Keratinocyte (primary cell): ENCODE measurements at regions not wholly inside any gene's neighbourhood (a gene's known extent, or its start where the extent isn't known, plus 50 kb on each side); places are given as distances from the start of the nearest gene placed in this dataset.

Experiments used
- DNase-seq: peaks from one replicate; pipeline ENCODE4 v3.0.0-alpha.2; 2011; ENCODE audit warnings: low read depth, missing footprints, low spot score
- FAIRE-seq: peaks from 2 replicates; lab custom pipeline; 2011; peaks lifted over from hg19 to GRCh38; lab: Jason Lieb, UNC
- H2AFZ ChIP-seq: 2 replicates; pipeline ENCODE4 v1.6.0; 2012; ENCODE audit warnings: low read length, control low read depth, inconsistent platforms; ENCODE audit not compliant: control insufficient read depth
- H3K27ac ChIP-seq: 2 replicates; pipeline ENCODE4 v1.5.1; 2011; ENCODE audit warnings: low read length; ENCODE audit not compliant: control insufficient read depth, insufficient read depth
- H3K27me3 ChIP-seq: 3 replicates; pipeline ENCODE4 v1.6.0; 2011; ENCODE audit warnings: low read length; ENCODE audit not compliant: control insufficient read depth, insufficient read depth; ENCODE audit errors: extremely low read depth
- H3K36me3 ChIP-seq, 2 experiments: 2 replicates in 1 of 2; 3 replicates in 1 of 2; pipeline ENCODE4 v1.5.1; 2011; ENCODE audit warnings: low read length in 2 of 2, mild to moderate bottlenecking in 1 of 2; ENCODE audit not compliant: control insufficient read depth in 2 of 2, insufficient read depth in 2 of 2; ENCODE audit errors: extremely low read depth in 1 of 2
- H3K4me1 ChIP-seq: 3 replicates; pipeline ENCODE4 v1.5.1; 2011; ENCODE audit warnings: low read length; ENCODE audit not compliant: control insufficient read depth, insufficient read depth; ENCODE audit errors: extremely low read depth
- H3K4me2 ChIP-seq: 3 replicates; pipeline ENCODE4 v1.6.0; 2011; ENCODE audit warnings: low read depth, low read length; ENCODE audit not compliant: control insufficient read depth, insufficient read depth; ENCODE audit errors: extremely low read depth
- H3K4me3 ChIP-seq, 3 experiments: fragments of 200-600 bp in 1 of 3; sonication (generic) in 1 of 3; 2 replicates in 2 of 3; 3 replicates in 1 of 3; pipeline ENCODE4 v1.5.1; 2011 to 2016; ENCODE audit warnings: low read length in 3 of 3, mild to moderate bottlenecking in 3 of 3, control low read depth in 2 of 3, inconsistent platforms in 1 of 3, low read depth in 1 of 3, mixed read lengths in 1 of 3, mixed run types in 1 of 3, moderate library complexity in 1 of 3; ENCODE audit not compliant: control insufficient read depth in 2 of 3, insufficient read depth in 2 of 3; ENCODE audit errors: extremely low read depth in 1 of 3
- H3K79me2 ChIP-seq: 2 replicates; pipeline ENCODE4 v1.6.0; 2012; ENCODE audit warnings: low read length; ENCODE audit not compliant: control insufficient read depth, insufficient read depth
- H3K9ac ChIP-seq: 3 replicates; pipeline ENCODE4 v1.6.0; 2011; ENCODE audit warnings: low read length; ENCODE audit not compliant: control insufficient read depth, insufficient read depth; ENCODE audit errors: extremely low read depth
- H3K9me1 ChIP-seq: 3 replicates; pipeline ENCODE4 v1.6.0; 2011; ENCODE audit warnings: low read length; ENCODE audit not compliant: control insufficient read depth, insufficient read depth; ENCODE audit errors: extremely low read depth
- H3K9me3 ChIP-seq: 2 replicates; pipeline ENCODE4 v1.5.1; 2012; ENCODE audit warnings: low read depth, low read length; ENCODE audit not compliant: control insufficient read depth
- H4K20me1 ChIP-seq: 3 replicates; pipeline ENCODE4 v1.6.0; 2011; ENCODE audit warnings: low read length; ENCODE audit not compliant: control insufficient read depth, insufficient read depth; ENCODE audit errors: extremely low read depth
- EZH2 ChIP-seq: IDR thresholded peaks from one replicate; pipeline ENCODE4 v1.6.1; 2012; ENCODE audit warnings: inconsistent platforms, mild to moderate bottlenecking, low read length, moderate library complexity
- dilution Hi-C: fragments of 300-500 bp; cut with MboI; formaldehyde crosslinking; loops from one replicate; pipeline ENCODE4 v1.7.0; 2020; ENCODE audit warnings: low sequenced_read_pairs; ENCODE audit not compliant: extremely low pct_ligation_motif_present
- TF ChIP-seq, protein P1 (sequence below), 3 experiments: IDR thresholded peaks in 1 of 3; conservative IDR thresholded peaks in 1 of 3; optimal IDR thresholded peaks in 1 of 3; 2 replicates in 2 of 3; 3 replicates in 1 of 3; pipeline versions ENCODE3 to v1.5.1; 2011; ENCODE audit warnings: low read length in 3 of 3, mild to moderate bottlenecking in 3 of 3, moderate library complexity in 2 of 3, control low read depth in 1 of 3, inconsistent platforms in 1 of 3; ENCODE audit not compliant: insufficient read depth in 2 of 3; ENCODE audit errors: extremely low read depth in 1 of 3

GRCh38 chr18:60722742-60723141, 350.2 kb upstream of the MC4R start:
- Histone ChIP-seq H3K4me2 (no peak overlapping the region), H3K27me3 (no peaks in the 10 kb centered on the region), H3K27ac (no peak overlapping the region), H3K36me3 (no peaks in the 10 kb centered on the region), H3K9ac (no peak overlapping the region), H2AFZ (no peak overlapping the region), H3K9me1 (no peaks in the 10 kb centered on the region), H4K20me1 (no peaks in the 10 kb centered on the region), H3K79me2 (no peaks in the 10 kb centered on the region), H3K9me3 (no peaks in the 10 kb centered on the region), H3K4me3 (no peak overlapping the region), H3K4me1 (no peaks in the 10 kb centered on the region)
- dilution Hi-C loops = no loop called here
- no peak for FAIRE-seq
- no peak for TF ChIP-seq EZH2
- TF ChIP-seq, protein P1, sequence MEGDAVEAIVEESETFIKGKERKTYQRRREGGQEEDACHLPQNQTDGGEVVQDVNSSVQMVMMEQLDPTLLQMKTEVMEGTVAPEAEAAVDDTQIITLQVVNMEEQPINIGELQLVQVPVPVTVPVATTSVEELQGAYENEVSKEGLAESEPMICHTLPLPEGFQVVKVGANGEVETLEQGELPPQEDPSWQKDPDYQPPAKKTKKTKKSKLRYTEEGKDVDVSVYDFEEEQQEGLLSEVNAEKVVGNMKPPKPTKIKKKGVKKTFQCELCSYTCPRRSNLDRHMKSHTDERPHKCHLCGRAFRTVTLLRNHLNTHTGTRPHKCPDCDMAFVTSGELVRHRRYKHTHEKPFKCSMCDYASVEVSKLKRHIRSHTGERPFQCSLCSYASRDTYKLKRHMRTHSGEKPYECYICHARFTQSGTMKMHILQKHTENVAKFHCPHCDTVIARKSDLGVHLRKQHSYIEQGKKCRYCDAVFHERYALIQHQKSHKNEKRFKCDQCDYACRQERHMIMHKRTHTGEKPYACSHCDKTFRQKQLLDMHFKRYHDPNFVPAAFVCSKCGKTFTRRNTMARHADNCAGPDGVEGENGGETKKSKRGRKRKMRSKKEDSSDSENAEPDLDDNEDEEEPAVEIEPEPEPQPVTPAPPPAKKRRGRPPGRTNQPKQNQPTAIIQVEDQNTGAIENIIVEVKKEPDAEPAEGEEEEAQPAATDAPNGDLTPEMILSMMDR (optimal IDR thresholded peaks at IDR 0.05 in 1 of 3, IDR thresholded peaks at IDR 0.05 in 1 of 3, conservative IDR thresholded peaks at IDR 0.05 in 1 of 3; ENCODE audit: extremely low read depth in 1 of 3, insufficient read depth in 2 of 3, low read length in 3 of 3) = no peak
- no peak for DNase-seq

DNA sequence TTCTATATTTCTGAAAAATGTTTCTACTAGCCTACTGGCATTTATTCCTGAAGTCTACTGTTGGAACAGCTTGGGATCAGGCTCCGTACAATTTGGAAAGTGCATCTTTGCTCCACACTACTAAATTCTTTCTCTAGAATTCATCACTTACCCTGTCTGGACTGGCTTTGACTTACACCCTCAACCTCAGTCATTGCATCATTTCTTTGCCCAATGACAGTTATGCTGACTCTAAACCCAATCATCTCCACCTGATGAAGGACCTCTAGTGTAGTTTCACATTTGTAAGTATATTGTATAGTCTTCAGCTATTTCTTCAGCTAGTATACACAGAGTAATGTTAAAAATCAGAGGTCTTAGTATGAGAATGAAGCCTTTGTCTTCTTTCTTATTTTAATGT, 359.6 kb upstream of the MC4R start:
- Histone ChIP-seq H3K27me3 (no peaks in the 10 kb centered on the region), H3K9me3 (no peaks in the 10 kb centered on the region), H4K20me1 (no peaks in the 10 kb centered on the region), H3K79me2 (no peaks in the 10 kb centered on the region), H2AFZ (no peak overlapping the region), H3K4me3 (no peak overlapping the region), H3K36me3 (no peaks in the 10 kb centered on the region), H3K9ac (no peak overlapping the region), H3K4me1 (peaks cover 3% of the 10 kb centered on the region), H3K4me2 (no peak overlapping the region), H3K27ac (no peak overlapping the region), H3K9me1 (no peaks in the 10 kb centered on the region)
- DNase-seq = no peak
- dilution Hi-C loops = no loop called here
- no peak for FAIRE-seq
- TF ChIP-seq, protein P1 (optimal IDR thresholded peaks at IDR 0.05 in 1 of 3, IDR thresholded peaks at IDR 0.05 in 1 of 3, conservative IDR thresholded peaks at IDR 0.05 in 1 of 3; ENCODE audit: extremely low read depth in 1 of 3, insufficient read depth in 2 of 3, low read length in 3 of 3) = no peak
- TF ChIP-seq EZH2 = no peak
